Skeletal muscle tissue (tissue), 3 donors: ENCODE measurements at regions not wholly inside any gene's neighbourhood (a gene's known extent, or its start where the extent isn't known, plus 50 kb on each side); places are given as distances from the start of the nearest gene placed in this dataset.

ENCODE experiments used
- H3K27ac ChIP-seq: one replicate; pipeline ENCODE4 v1.7.0; 2013; ENCODE audit warnings: mild to moderate bottlenecking, low read depth, low read length, inconsistent platforms
- H3K27me3 ChIP-seq, 3 donors: one replicate each; pipeline ENCODE4 v1.7.0; 2013; ENCODE audit warnings: low read length in 3 of 3; ENCODE audit not compliant: control insufficient read depth in 3 of 3, insufficient read depth in 3 of 3
- H3K36me3 ChIP-seq, 3 donors: one replicate each; pipeline ENCODE4 v1.7.0; 2013; ENCODE audit warnings: low read length in 3 of 3; ENCODE audit not compliant: control insufficient read depth in 3 of 3, insufficient read depth in 3 of 3
- H3K4me1 ChIP-seq, 3 donors: one replicate each; pipeline ENCODE4 v1.7.0; 2013; ENCODE audit warnings: low read length in 3 of 3, mild to moderate bottlenecking in 3 of 3; ENCODE audit not compliant: control insufficient read depth in 3 of 3, insufficient read depth in 3 of 3
- H3K4me3 ChIP-seq, 3 donors: one replicate each; pipeline ENCODE4 v1.7.0; 2013; ENCODE audit warnings: low read length in 3 of 3
- H3K9ac ChIP-seq, 3 donors: one replicate each; pipeline ENCODE4 v1.7.0; 2013; ENCODE audit warnings: low read length in 3 of 3, mild to moderate bottlenecking in 3 of 3, moderate library complexity in 2 of 3, low read depth in 1 of 3
- H3K9me3 ChIP-seq, 3 donors: one replicate each; pipeline ENCODE4 v1.7.0; 2013; ENCODE audit warnings: low read length in 3 of 3; ENCODE audit not compliant: control insufficient read depth in 3 of 3
- donor health status: Osteomylitis.

- H3K9me3 ChIP-seq: no peaks in the 10 kb centered on the region
- peaks cover 0 to 2% (median 0%) of the 10 kb centered on the region in 3 donors for H3K27me3 ChIP-seq
Measured at GRCh38 chr10:131004276-131004675, 307.2 kb downstream of the TCERG1L start.

GRCh38 chr10:131006458-131007256 is 304.9 kb downstream of the TCERG1L start:
- Histone ChIP-seq H3K9me3 (no peaks in the 10 kb centered on the region), H3K4me3 (no peak overlapping the region), H3K27me3 (no peaks in the 10 kb centered on the region), H3K9ac (no peak overlapping the region), H3K4me1 (peaks cover 20 to 27% (median 27%) of the 10 kb centered on the region in 3 donors), H3K36me3 (no peaks in the 10 kb centered on the region), H3K27ac (no peak overlapping the region)

More at GRCh38 chr10:131004276-131004675, 307.2 kb downstream of the TCERG1L start:
- no peaks in the 10 kb centered on the region for H3K36me3 ChIP-seq
- no peak overlapping the region for H3K4me3 ChIP-seq
- no peak overlapping the region for H3K9ac ChIP-seq
- no peak overlapping the region for H3K27ac ChIP-seq
- H3K4me1 ChIP-seq: peaks cover 23 to 41% (median 36%) of the 10 kb centered on the region in 3 donors

- H3K9me3 ChIP-seq: no peaks in the 10 kb centered on the region
- no peaks in the 10 kb centered on the region for H3K36me3 ChIP-seq
- no peak overlapping the region for H3K4me3 ChIP-seq
- no peak overlapping the region for H3K9ac ChIP-seq
- H3K4me1 ChIP-seq: no peaks in the 10 kb centered on the region
- H3K27me3 ChIP-seq: no peaks in the 10 kb centered on the region
- no peak overlapping the region for H3K27ac ChIP-seq
Measured at GRCh38 chr10:131009791-131010190, 301.7 kb downstream of the TCERG1L start.

GRCh38 chr10:131010965-131011575 is 300.5 kb downstream of the TCERG1L start:
- H3K9ac ChIP-seq: no peak overlapping the region
- H3K4me1 ChIP-seq: no peaks in the 10 kb centered on the region
- no peaks in the 10 kb centered on the region for H3K36me3 ChIP-seq
- no peaks in the 10 kb centered on the region for H3K27me3 ChIP-seq
- no peak overlapping the region for H3K4me3 ChIP-seq
- no peaks in the 10 kb centered on the region for H3K9me3 ChIP-seq
- no peak overlapping the region for H3K27ac ChIP-seq

- Histone ChIP-seq H3K9me3 (no peaks in the 10 kb centered on the region), H3K36me3 (no peaks in the 10 kb centered on the region), H3K27ac (no peak overlapping the region), H3K4me1 (no peaks in the 10 kb centered on the region), H3K27me3 (no peaks in the 10 kb centered on the region), H3K4me3 (no peak overlapping the region), H3K9ac (no peak overlapping the region)
Measured at GRCh38 chr10:131011936-131012640, 299.4 kb downstream of the TCERG1L start.

GRCh38 chr10:131012641-131012985 is 298.9 kb downstream of the TCERG1L start:
- H3K4me1 ChIP-seq: no peaks in the 10 kb centered on the region
- H3K9me3 ChIP-seq: no peaks in the 10 kb centered on the region
- no peaks in the 10 kb centered on the region for H3K36me3 ChIP-seq
- no peak overlapping the region for H3K4me3 ChIP-seq
- H3K9ac ChIP-seq: no peak overlapping the region
- H3K27ac ChIP-seq: no peak overlapping the region
- H3K27me3 ChIP-seq: no peaks in the 10 kb centered on the region

GRCh38 chr10:131013281-131013912 is 298.1 kb downstream of the TCERG1L start:
- Histone ChIP-seq H3K4me3 (no peak overlapping the region), H3K9ac (no peak overlapping the region), H3K9me3 (no peaks in the 10 kb centered on the region), H3K27me3 (no peaks in the 10 kb centered on the region), H3K27ac (no peak overlapping the region), H3K36me3 (no peaks in the 10 kb centered on the region), H3K4me1 (no peaks in the 10 kb centered on the region)

- Histone ChIP-seq H3K27ac (no peak overlapping the region), H3K4me1 (no peaks in the 10 kb centered on the region), H3K9me3 (no peaks in the 10 kb centered on the region), H3K27me3 (no peaks in the 10 kb centered on the region), H3K36me3 (no peaks in the 10 kb centered on the region), H3K4me3 (no peak overlapping the region), H3K9ac (no peak overlapping the region)
Measured at GRCh38 chr10:131014271-131014670, 297.2 kb downstream of the TCERG1L start.

GRCh38 chr10:131015271-131015670 is 296.2 kb downstream of the TCERG1L start:
- H3K4me1 ChIP-seq: no peaks in the 10 kb centered on the region
- no peak overlapping the region for H3K4me3 ChIP-seq
- H3K27me3 ChIP-seq: peaks cover 0 to 4% (median 0%) of the 10 kb centered on the region in 3 donors

More at GRCh38 chr10:131015271-131015670, 296.2 kb downstream of the TCERG1L start:
- no peak overlapping the region for H3K27ac ChIP-seq
- no peaks in the 10 kb centered on the region for H3K36me3 ChIP-seq
- no peaks in the 10 kb centered on the region for H3K9me3 ChIP-seq
- H3K9ac ChIP-seq: no peak overlapping the region
